ENCODE measurements at regions not wholly inside any gene's neighbourhood (a gene's known extent, or its start where the extent isn't known, plus 50 kb on each side); places are given as distances from the start of the nearest gene placed in this dataset.

DNA sequence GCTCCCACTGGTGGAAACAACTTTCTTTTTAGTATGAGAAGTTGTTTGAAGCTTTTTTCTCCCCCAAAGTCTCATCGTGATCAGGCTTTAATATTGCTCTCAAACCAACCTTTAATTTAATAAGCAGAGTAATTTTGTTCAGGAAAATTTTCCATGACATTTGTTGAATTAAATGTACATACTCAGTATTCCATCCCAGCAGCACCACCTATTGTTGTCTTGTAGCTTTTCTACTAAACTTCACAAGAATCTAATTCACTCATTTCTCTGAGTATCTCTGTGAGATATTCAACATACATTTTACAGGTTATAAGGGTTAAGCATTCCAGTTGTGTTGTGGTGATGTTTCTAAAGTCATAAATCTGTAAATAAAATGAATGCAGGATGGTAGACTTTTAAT, 218.3 kb upstream of the HAND2 start:
- no peaks in the 10 kb centered on the region; the same call in 1 of the 2 replicates for H3K9me3 ChIP-seq (replicated peaks; ENCODE audit: control insufficient read depth, insufficient read depth, low read depth, low read length)
- ATAC-seq, result no peak
- H3K4me2 ChIP-seq (ENCODE audit: insufficient read depth, low read length), result no peak overlapping the region
- ChIA-PET CTCF (ENCODE audit: low intra/inter-chr PET ratio) (interaction anchor here (1.5 kb wide), 1 partner anchor 243 kb away, joined by 5 read pairs; no protein-coding TSS in a partner anchor), POLR2A (interaction anchor here (0.6 kb wide), 1 partner anchor 464 kb away, joined by 3 read pairs; no protein-coding TSS in a partner anchor)
- H3K27me3 ChIP-seq (ENCODE audit: control insufficient read depth in 2 of 2, insufficient read depth in 2 of 2, low read length in 2 of 2), result no peaks in the 10 kb centered on the region
- TF ChIP-seq, protein P1, sequence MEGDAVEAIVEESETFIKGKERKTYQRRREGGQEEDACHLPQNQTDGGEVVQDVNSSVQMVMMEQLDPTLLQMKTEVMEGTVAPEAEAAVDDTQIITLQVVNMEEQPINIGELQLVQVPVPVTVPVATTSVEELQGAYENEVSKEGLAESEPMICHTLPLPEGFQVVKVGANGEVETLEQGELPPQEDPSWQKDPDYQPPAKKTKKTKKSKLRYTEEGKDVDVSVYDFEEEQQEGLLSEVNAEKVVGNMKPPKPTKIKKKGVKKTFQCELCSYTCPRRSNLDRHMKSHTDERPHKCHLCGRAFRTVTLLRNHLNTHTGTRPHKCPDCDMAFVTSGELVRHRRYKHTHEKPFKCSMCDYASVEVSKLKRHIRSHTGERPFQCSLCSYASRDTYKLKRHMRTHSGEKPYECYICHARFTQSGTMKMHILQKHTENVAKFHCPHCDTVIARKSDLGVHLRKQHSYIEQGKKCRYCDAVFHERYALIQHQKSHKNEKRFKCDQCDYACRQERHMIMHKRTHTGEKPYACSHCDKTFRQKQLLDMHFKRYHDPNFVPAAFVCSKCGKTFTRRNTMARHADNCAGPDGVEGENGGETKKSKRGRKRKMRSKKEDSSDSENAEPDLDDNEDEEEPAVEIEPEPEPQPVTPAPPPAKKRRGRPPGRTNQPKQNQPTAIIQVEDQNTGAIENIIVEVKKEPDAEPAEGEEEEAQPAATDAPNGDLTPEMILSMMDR (IDR thresholded peaks at IDR 0.05 in 2 of 3, conservative IDR thresholded peaks at IDR 0.05 in 1 of 3; ENCODE audit: insufficient read depth in 2 of 3, low read depth in 1 of 3, low read length in 3 of 3), result peak in 1 of 3 experiments; percentile 24; a peak in 1 of 6 replicates
- TF ChIP-seq RAD21 (CRISPR knock-in tag; conservative IDR thresholded peaks at IDR 0.05 in 1 of 2, IDR thresholded peaks at IDR 0.05 in 1 of 2) (peak in 1 of 2 experiments; percentile 37; a peak in 1 of 4 replicates), ZNF780A (CRISPR knock-in tag; IDR thresholded peaks at IDR 0.05) (no peak)
- no peak for FAIRE-seq
- H3K9ac ChIP-seq (ENCODE audit: insufficient read depth in 1 of 2, low read depth in 2 of 2, low read length in 2 of 2), result no peak overlapping the region
- WGBS (ENCODE audit: insufficient coverage, low coverage, missing lambda C conversion rate), result 0% methylated on average over 1 of the region's 1 CpG
- DNase-seq (ENCODE audit: extremely low read depth in 1 of 4, low spot score in 3 of 4), result no peak
- H3K79me2 ChIP-seq (ENCODE audit: control insufficient read depth, insufficient read depth, low read length), result no peaks in the 10 kb centered on the region
- no peak overlapping the region for H3K27ac ChIP-seq (ENCODE audit: extremely low read depth, low read depth, low read length)
- BruUV-seq (replicated peaks), result no TSS peak
- in situ Hi-C loops (cut with MboI) (no loop called here), intact Hi-C loops (cut with micrococcal nuclease) (loop anchor here (1.0 kb wide), 1 partner anchor 242 kb away; no protein-coding TSS in a partner anchor)
- no peak overlapping the region for H3K4me3 ChIP-seq
- no peaks in the 10 kb centered on the region for H3K4me1 ChIP-seq (replicated peaks in 1 of 2; ENCODE audit: control insufficient read depth in 2 of 2, insufficient read depth in 2 of 2, low read length in 2 of 2)
- H4K20me1 ChIP-seq (replicated peaks; ENCODE audit: control insufficient read depth, insufficient read depth, low read length), result no peaks in the 10 kb centered on the region
- H3K9me1 ChIP-seq (ENCODE audit: control insufficient read depth, insufficient read depth, low read length), result no peaks in the 10 kb centered on the region
- no peak overlapping the region for H2AFZ ChIP-seq (ENCODE audit: low read depth, low read length)
- no peaks in the 10 kb centered on the region for H3K36me3 ChIP-seq (ENCODE audit: control insufficient read depth, insufficient read depth, low read length)

Measured in K562 (cell line).